ENCODE measurements at regions not wholly inside any gene's neighbourhood (a gene's known extent, or its start where the extent isn't known, plus 50 kb on each side); places are given as distances from the start of the nearest gene placed in this dataset.

DNA sequence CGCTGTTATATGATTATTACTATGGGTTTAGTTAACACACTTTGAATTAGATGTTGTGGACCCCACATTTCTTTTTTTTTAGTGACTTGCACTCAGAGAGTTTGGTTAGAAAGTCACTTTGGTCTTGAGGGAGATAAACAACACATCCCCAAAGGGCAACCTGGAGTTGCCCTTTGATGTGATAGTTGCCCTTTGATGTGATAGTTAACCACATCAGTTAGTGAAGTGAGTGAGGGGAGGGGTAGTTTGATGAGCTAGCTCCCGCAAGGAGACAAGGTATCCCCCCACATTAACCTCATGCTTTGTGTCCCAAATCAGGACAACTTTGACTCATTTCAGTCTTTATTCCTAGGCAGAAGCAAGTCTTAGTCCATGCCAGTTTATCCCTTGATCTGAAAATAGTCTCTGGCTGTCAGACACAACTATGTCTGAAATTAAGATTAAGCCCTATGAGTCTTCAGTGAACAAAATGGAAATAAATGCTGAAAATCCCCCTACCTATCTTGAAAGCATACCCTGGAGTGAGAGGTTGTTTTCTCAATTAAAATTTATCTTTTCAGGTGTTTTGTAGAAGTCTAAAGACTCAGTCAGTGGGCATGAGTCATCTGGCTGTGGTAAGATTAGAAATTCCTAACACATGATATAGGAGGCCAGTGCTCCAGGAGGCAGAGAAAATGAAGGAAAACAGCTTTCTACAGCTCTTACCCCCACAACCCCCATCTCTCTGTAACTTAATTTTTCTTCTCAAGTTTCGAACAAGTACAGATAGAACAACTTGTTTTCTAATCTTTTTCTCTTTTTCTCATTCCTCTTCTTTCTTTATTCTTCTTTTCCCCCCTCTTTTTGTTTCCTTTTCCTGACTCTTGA lies 208.9 kb upstream of the DMRTA1 start:
- Histone ChIP-seq H3K36me3 (no peaks in the 10 kb centered on the region), H3K4me3 (no peak overlapping the region), H3K27me3 (no peaks in the 10 kb centered on the region), H3K9me3 (no peaks in the 10 kb centered on the region), H3K4me1 (no peaks in the 10 kb centered on the region), H3K27ac (no peak overlapping the region)
- no peak for TF ChIP-seq POLR2AphosphoS5 (IDR thresholded peaks at IDR 0.05)
- TF ChIP-seq POLR2A (IDR thresholded peaks at IDR 0.05) = no peak
- TF ChIP-seq, protein P1, sequence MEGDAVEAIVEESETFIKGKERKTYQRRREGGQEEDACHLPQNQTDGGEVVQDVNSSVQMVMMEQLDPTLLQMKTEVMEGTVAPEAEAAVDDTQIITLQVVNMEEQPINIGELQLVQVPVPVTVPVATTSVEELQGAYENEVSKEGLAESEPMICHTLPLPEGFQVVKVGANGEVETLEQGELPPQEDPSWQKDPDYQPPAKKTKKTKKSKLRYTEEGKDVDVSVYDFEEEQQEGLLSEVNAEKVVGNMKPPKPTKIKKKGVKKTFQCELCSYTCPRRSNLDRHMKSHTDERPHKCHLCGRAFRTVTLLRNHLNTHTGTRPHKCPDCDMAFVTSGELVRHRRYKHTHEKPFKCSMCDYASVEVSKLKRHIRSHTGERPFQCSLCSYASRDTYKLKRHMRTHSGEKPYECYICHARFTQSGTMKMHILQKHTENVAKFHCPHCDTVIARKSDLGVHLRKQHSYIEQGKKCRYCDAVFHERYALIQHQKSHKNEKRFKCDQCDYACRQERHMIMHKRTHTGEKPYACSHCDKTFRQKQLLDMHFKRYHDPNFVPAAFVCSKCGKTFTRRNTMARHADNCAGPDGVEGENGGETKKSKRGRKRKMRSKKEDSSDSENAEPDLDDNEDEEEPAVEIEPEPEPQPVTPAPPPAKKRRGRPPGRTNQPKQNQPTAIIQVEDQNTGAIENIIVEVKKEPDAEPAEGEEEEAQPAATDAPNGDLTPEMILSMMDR (IDR thresholded peaks at IDR 0.05) = no peak
- no peak for TF ChIP-seq EP300 (IDR thresholded peaks at IDR 0.05)
- DNase-seq (ENCODE audit: low spot score in 2 of 2) = no peak
- WGBS = 87% methylated on average over 3 of the region's 3 CpGs

DNA sequence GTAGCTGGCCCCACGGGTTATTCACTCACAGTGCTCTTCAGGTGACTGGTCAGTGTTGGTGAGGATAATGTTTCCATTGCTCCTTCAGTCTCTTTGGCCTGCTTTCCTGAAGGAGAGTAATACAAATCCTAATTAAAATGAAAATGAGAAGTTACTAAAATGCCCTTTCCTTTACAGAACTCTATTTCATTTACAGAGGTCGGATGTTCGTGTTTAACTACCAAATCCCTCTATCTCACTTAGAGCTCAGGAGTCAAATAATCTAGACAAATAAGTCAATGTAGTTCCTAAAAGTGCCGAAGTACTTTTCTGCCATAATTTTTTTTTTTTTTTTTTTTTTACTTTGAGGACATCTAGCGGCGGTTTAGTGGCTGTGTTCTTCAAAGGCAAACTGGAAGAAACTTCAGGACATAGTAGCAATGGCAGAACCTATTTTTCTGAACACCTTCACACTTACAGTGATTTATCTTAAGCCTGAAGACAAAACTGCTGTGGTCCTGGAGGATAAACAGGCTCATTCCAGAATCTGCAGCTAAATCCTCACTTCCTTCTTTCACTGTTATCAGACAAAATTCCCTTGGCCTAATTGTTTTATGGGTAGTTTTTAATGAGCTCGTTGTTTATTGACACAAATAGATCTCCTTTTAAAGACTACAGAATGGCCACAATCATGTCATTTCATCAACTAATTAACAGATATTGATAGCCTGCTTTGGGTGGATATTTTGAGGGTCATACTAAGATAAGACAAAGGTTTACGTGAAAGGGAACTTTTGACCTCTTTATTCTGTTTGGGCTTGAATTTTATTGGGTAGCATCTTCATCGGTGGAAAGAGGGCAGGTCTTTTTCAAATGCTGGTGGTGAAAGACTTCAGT lies 207.6 kb upstream of the DMRTA1 start:
- TF ChIP-seq POLR2AphosphoS5 (IDR thresholded peaks at IDR 0.05) (no peak), POLR2A (IDR thresholded peaks at IDR 0.05) (no peak), EP300 (IDR thresholded peaks at IDR 0.05) (no peak)
- TF ChIP-seq, protein P1 (IDR thresholded peaks at IDR 0.05) = peak in 1 of 2 donors; percentile 21
- Histone ChIP-seq H3K36me3 (no peaks in the 10 kb centered on the region), H3K4me1 (no peaks in the 10 kb centered on the region), H3K27me3 (no peaks in the 10 kb centered on the region), H3K9me3 (no peaks in the 10 kb centered on the region), H3K4me3 (no peak overlapping the region), H3K27ac (no peak overlapping the region)
- DNase-seq (ENCODE audit: low spot score in 2 of 2) = no peak
- 37% methylated on average over 9 of the region's 9 CpGs for WGBS

DNA sequence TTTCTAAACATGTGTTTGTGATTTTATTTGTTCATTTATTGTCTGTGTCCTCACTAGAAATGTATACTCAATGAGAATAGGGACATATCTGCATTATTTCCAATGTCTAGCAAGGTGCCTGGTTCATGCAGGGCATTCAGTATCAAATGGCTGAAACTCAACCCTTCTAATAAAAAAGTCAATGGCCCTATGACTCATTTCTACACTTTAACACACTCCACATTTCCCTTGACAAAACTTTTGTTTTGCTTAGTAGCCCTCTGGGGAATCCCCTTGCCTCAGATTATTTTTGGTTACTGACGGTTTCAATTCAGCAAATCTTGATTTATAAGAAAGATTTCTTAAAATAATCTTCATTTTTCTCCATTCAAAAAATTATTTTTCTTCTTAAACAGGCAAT lies 206.0 kb upstream of the DMRTA1 start:
- no peak overlapping the region for H3K27ac ChIP-seq
- no peaks in the 10 kb centered on the region for H3K9me3 ChIP-seq
- H3K36me3 ChIP-seq = no peaks in the 10 kb centered on the region
- no peak for TF ChIP-seq POLR2A (IDR thresholded peaks at IDR 0.05)
- 20% methylated on average over 1 of the region's 1 CpG for WGBS
- H3K27me3 ChIP-seq = no peaks in the 10 kb centered on the region
- DNase-seq (ENCODE audit: low spot score in 2 of 2) = no peak
- peaks cover 4% of the 10 kb centered on the region for H3K4me1 ChIP-seq
- H3K4me3 ChIP-seq = no peak overlapping the region

DNA sequence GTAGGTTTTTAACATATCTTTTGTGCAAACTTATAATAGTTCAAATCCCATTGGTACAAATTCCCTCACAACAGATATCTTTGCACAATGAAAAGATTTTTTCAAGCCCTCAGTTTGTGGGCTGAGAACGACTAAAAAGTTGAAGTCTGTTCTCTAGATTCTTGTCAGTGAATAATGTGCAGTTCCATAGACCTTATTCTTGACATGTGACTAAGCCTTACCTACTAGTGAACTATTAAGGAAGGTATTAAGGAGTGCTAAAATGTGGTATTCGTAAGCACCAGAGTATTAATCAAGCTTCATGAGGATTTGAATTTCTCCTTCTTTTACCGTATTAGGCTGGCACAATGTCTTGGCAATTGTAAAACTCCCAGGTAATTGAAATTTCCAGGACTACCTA lies 205.6 kb upstream of the DMRTA1 start:
- Histone ChIP-seq H3K4me1 (peaks cover 4% of the 10 kb centered on the region), H3K27ac (no peak overlapping the region), H3K27me3 (no peaks in the 10 kb centered on the region), H3K4me3 (no peak overlapping the region), H3K36me3 (no peaks in the 10 kb centered on the region), H3K9me3 (no peaks in the 10 kb centered on the region)
- no peak for DNase-seq (ENCODE audit: low spot score in 2 of 2)
- WGBS = 69% methylated on average over 3 of the region's 3 CpGs
- TF ChIP-seq POLR2A (IDR thresholded peaks at IDR 0.05) (no peak), EP300 (IDR thresholded peaks at IDR 0.05) (no peak), POLR2AphosphoS5 (IDR thresholded peaks at IDR 0.05) (no peak)
- TF ChIP-seq, protein P1 (IDR thresholded peaks at IDR 0.05) = no peak

DNA sequence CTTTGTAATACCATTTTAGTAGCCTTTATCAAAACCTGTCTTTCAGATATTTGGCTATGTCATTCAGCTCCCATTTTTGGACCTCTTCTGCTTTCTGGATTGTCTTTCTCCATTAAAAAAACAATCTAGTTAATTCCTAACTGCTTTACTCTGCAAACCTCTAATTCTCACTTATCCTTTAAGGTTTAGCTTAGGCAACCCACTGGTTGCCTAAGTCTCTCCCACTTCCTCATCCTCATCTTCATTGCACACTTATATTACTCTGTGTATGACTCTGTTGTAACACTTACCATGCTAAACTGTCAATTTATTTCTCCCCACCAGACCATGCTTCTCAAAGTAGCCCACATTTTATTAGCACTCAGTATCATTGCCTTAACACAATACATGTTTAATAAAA lies 205.0 kb upstream of the DMRTA1 start:
- no peak for DNase-seq (ENCODE audit: low spot score in 2 of 2)
- no peak overlapping the region for H3K27ac ChIP-seq
- no peaks in the 10 kb centered on the region for H3K27me3 ChIP-seq
- no peaks in the 10 kb centered on the region for H3K9me3 ChIP-seq
- H3K4me1 ChIP-seq = peaks cover 4% of the 10 kb centered on the region
- H3K36me3 ChIP-seq = no peaks in the 10 kb centered on the region
- TF ChIP-seq POLR2AphosphoS5 (IDR thresholded peaks at IDR 0.05) = no peak
- TF ChIP-seq, protein P1 (IDR thresholded peaks at IDR 0.05) = no peak
- TF ChIP-seq EP300 (IDR thresholded peaks at IDR 0.05) = no peak
- no peak for TF ChIP-seq POLR2A (IDR thresholded peaks at IDR 0.05)
- H3K4me3 ChIP-seq = no peak overlapping the region

Measured in suprapubic skin (tissue), 4 donors.